SK-N-SH treated with all-trans-retinoic acid at 6 μM for 48 hours (cell line): ENCODE measurements at regions not wholly inside any gene's neighbourhood (a gene's known extent, or its start where the extent isn't known, plus 50 kb on each side); places are given as distances from the start of the nearest gene placed in this dataset.

Experiments used
- ATAC-seq: fragments of 200-7000 bp; cut with Tn5 transposase; 3 replicates; pipeline ENCODE4 v1.9.1; 2020; ENCODE audit warnings: mild to moderate bottlenecking, moderate library complexity
- ARNTL ChIP-seq: fragments of 450-650 bp; formaldehyde crosslinking; IDR thresholded peaks from 2 replicates; pipeline ENCODE4 v1.5.0; 2020; ENCODE audit warnings: low read depth, mild to moderate bottlenecking, moderate library complexity, borderline replicate concordance
- BACH2 ChIP-seq: fragments of 250-450 bp; sonication (Bioruptor Pico); IDR thresholded peaks from 2 replicates; pipeline ENCODE4 v1.9.0; 2021; ENCODE audit warnings: mild to moderate bottlenecking, borderline replicate concordance
- CSDC2 ChIP-seq: fragments of 250-450 bp; sonication (Bioruptor Pico); IDR thresholded peaks from 2 replicates; pipeline ENCODE4 v1.5.0; 2020; ENCODE audit warnings: mild to moderate bottlenecking, moderate library complexity
- GLIS3 ChIP-seq: fragments of 250-450 bp; sonication (Bioruptor Pico); IDR thresholded peaks from 2 replicates; pipeline ENCODE4 v1.5.0; 2020; ENCODE audit warnings: mild to moderate bottlenecking, moderate library complexity
- ISL1 ChIP-seq: fragments of 250-450 bp; sonication (Bioruptor Pico); IDR thresholded peaks from 2 replicates; pipeline ENCODE4 v2.1.2; 2022; ENCODE audit warnings: mild to moderate bottlenecking, moderate library complexity
- OSR1 ChIP-seq: fragments of 250-450 bp; sonication (Bioruptor Pico); IDR thresholded peaks from 2 replicates; pipeline ENCODE4 v1.8.0; 2022; ENCODE audit warnings: moderate library complexity, mild to moderate bottlenecking, inconsistent platforms
- PPARA ChIP-seq: fragments of 250-450 bp; sonication (Bioruptor Pico); IDR thresholded peaks from 2 replicates; pipeline ENCODE4 v1.5.0; 2020; ENCODE audit warnings: mild to moderate bottlenecking, borderline replicate concordance
- RARB ChIP-seq: fragments of 250-450 bp; sonication (Bioruptor Pico); IDR thresholded peaks from 2 replicates; pipeline ENCODE4 v1.8.0; 2021; ENCODE audit warnings: mild to moderate bottlenecking, moderate library complexity
- SNAI2 ChIP-seq: fragments of 250-450 bp; sonication (Bioruptor Pico); IDR thresholded peaks from 2 replicates; pipeline ENCODE4 v1.5.0; 2020; ENCODE audit warnings: mild to moderate bottlenecking, moderate library complexity
- TCF4 ChIP-seq: fragments of 250-450 bp; sonication (Bioruptor Pico); IDR thresholded peaks from 2 replicates; pipeline ENCODE4 v1.8.0; 2021; ENCODE audit warnings: mild to moderate bottlenecking, moderate library complexity, borderline replicate concordance
- TOX ChIP-seq: fragments of 250-450 bp; sonication (Bioruptor Pico); IDR thresholded peaks from 2 replicates; pipeline ENCODE4 v1.8.0; 2021; ENCODE audit warnings: mild to moderate bottlenecking, moderate library complexity, borderline replicate concordance
- ZC3H10 ChIP-seq: fragments of 250-450 bp; sonication (Bioruptor Pico); IDR thresholded peaks from 2 replicates; pipeline ENCODE4 v1.5.1; 2021; ENCODE audit warnings: mild to moderate bottlenecking, moderate library complexity
- ZFP3 ChIP-seq: fragments of 250-450 bp; sonication (Bioruptor Pico); IDR thresholded peaks from 2 replicates; pipeline ENCODE4 v1.5.0; 2020; ENCODE audit warnings: mild to moderate bottlenecking, moderate library complexity
- ZFP30 ChIP-seq: fragments of 450-650 bp; formaldehyde crosslinking; IDR thresholded peaks from 2 replicates; pipeline ENCODE4 v1.5.0; 2022; ENCODE audit warnings: mild to moderate bottlenecking, moderate library complexity
- ZNF565 ChIP-seq: fragments of 450-650 bp; formaldehyde crosslinking; conservative IDR thresholded peaks from 2 replicates; pipeline ENCODE4 v1.5.0; 2020; ENCODE audit warnings: low read depth, mild to moderate bottlenecking, moderate library complexity
- ZNF70 ChIP-seq: fragments of 450-650 bp; formaldehyde crosslinking; IDR thresholded peaks from 2 replicates; pipeline ENCODE4 v1.5.0; 2020; ENCODE audit warnings: mild to moderate bottlenecking, moderate library complexity
- ZNF8 ChIP-seq: fragments of 450-650 bp; formaldehyde crosslinking; IDR thresholded peaks from 2 replicates; pipeline ENCODE4 v1.5.0; 2020; ENCODE audit warnings: mild to moderate bottlenecking, moderate library complexity
- TF ChIP-seq, protein P1 (sequence below): fragments of 250-450 bp; sonication (Bioruptor Pico); IDR thresholded peaks from 2 replicates; pipeline ENCODE4 v1.5.0; 2020; ENCODE audit warnings: mild to moderate bottlenecking, moderate library complexity
- TF ChIP-seq, protein P2 (sequence below): fragments of 250-450 bp; sonication (Bioruptor Pico); IDR thresholded peaks from 2 replicates; pipeline ENCODE4 v1.8.0; 2021; ENCODE audit warnings: low read depth, mild to moderate bottlenecking, moderate library complexity, borderline replicate concordance
- TF ChIP-seq, protein P3 (sequence below): fragments of 250-450 bp; sonication (Bioruptor Pico); IDR thresholded peaks from 2 replicates; pipeline ENCODE4 v1.8.0; 2020; ENCODE audit warnings: mild to moderate bottlenecking, moderate library complexity, borderline replicate concordance
- TF ChIP-seq, protein P4 (sequence below): fragments of 250-450 bp; sonication (Bioruptor Pico); IDR thresholded peaks from 2 replicates; pipeline ENCODE4 v1.5.1; 2021; ENCODE audit warnings: mild to moderate bottlenecking, moderate library complexity
- TF ChIP-seq, protein P5 (sequence below): fragments of 250-450 bp; sonication (Bioruptor Pico); IDR thresholded peaks from 2 replicates; pipeline ENCODE4 v1.5.1; 2020; ENCODE audit warnings: low read depth, mild to moderate bottlenecking, moderate library complexity

DNA sequence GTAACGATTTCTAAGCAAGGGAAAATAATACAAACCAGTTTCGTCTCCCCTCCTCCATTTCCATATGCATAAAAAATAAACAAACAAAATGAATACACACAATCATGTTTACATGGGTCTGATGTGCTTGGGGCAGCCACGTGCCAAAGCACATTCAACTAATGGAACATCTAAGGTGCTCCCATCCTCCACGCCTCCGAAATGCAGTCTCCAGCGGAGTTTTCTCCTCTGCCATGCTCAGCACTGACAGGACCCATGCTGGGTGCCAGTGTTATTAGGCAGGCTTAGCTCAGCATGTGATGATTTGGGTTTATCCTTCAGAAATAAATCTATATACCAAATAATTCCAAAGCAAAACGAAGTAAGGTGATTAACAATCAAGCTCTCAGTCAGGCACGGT is 337.3 kb upstream of the ATP10A start:
- TF ChIP-seq, protein P1, sequence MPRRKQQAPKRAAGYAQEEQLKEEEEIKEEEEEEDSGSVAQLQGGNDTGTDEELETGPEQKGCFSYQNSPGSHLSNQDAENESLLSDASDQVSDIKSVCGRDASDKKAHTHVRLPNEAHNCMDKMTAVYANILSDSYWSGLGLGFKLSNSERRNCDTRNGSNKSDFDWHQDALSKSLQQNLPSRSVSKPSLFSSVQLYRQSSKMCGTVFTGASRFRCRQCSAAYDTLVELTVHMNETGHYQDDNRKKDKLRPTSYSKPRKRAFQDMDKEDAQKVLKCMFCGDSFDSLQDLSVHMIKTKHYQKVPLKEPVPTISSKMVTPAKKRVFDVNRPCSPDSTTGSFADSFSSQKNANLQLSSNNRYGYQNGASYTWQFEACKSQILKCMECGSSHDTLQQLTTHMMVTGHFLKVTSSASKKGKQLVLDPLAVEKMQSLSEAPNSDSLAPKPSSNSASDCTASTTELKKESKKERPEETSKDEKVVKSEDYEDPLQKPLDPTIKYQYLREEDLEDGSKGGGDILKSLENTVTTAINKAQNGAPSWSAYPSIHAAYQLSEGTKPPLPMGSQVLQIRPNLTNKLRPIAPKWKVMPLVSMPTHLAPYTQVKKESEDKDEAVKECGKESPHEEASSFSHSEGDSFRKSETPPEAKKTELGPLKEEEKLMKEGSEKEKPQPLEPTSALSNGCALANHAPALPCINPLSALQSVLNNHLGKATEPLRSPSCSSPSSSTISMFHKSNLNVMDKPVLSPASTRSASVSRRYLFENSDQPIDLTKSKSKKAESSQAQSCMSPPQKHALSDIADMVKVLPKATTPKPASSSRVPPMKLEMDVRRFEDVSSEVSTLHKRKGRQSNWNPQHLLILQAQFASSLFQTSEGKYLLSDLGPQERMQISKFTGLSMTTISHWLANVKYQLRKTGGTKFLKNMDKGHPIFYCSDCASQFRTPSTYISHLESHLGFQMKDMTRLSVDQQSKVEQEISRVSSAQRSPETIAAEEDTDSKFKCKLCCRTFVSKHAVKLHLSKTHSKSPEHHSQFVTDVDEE (CRISPR knock-in tag), result no peak
- TF ChIP-seq CSDC2 (CRISPR knock-in tag) (no peak), GLIS3 (CRISPR knock-in tag) (no peak), ARNTL (CRISPR knock-in tag) (no peak), ZNF565 (CRISPR knock-in tag) (no peak), ZNF70 (CRISPR knock-in tag) (no peak), PPARA (CRISPR knock-in tag) (no peak), ZFP3 (CRISPR knock-in tag) (no peak), SNAI2 (CRISPR knock-in tag) (no peak), OSR1 (no peak), RARB (no peak), ISL1 (CRISPR knock-in tag) (no peak), ZFP30 (CRISPR knock-in tag) (no peak), ZC3H10 (CRISPR knock-in tag) (no peak), BACH2 (no peak), TOX (CRISPR knock-in tag) (no peak)
- TF ChIP-seq, protein P2, sequence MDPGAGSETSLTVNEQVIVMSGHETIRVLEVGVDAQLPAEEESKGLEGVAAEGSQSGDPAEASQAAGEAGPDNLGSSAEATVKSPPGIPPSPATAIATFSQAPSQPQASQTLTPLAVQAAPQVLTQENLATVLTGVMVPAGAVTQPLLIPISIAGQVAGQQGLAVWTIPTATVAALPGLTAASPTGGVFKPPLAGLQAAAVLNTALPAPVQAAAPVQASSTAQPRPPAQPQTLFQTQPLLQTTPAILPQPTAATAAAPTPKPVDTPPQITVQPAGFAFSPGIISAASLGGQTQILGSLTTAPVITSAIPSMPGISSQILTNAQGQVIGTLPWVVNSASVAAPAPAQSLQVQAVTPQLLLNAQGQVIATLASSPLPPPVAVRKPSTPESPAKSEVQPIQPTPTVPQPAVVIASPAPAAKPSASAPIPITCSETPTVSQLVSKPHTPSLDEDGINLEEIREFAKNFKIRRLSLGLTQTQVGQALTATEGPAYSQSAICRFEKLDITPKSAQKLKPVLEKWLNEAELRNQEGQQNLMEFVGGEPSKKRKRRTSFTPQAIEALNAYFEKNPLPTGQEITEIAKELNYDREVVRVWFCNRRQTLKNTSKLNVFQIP, result no peak
- TF ChIP-seq, protein P3, sequence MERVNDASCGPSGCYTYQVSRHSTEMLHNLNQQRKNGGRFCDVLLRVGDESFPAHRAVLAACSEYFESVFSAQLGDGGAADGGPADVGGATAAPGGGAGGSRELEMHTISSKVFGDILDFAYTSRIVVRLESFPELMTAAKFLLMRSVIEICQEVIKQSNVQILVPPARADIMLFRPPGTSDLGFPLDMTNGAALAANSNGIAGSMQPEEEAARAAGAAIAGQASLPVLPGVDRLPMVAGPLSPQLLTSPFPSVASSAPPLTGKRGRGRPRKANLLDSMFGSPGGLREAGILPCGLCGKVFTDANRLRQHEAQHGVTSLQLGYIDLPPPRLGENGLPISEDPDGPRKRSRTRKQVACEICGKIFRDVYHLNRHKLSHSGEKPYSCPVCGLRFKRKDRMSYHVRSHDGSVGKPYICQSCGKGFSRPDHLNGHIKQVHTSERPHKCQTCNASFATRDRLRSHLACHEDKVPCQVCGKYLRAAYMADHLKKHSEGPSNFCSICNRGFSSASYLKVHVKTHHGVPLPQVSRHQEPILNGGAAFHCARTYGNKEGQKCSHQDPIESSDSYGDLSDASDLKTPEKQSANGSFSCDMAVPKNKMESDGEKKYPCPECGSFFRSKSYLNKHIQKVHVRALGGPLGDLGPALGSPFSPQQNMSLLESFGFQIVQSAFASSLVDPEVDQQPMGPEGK (CRISPR knock-in tag), result no peak
- TF ChIP-seq, protein P4, sequence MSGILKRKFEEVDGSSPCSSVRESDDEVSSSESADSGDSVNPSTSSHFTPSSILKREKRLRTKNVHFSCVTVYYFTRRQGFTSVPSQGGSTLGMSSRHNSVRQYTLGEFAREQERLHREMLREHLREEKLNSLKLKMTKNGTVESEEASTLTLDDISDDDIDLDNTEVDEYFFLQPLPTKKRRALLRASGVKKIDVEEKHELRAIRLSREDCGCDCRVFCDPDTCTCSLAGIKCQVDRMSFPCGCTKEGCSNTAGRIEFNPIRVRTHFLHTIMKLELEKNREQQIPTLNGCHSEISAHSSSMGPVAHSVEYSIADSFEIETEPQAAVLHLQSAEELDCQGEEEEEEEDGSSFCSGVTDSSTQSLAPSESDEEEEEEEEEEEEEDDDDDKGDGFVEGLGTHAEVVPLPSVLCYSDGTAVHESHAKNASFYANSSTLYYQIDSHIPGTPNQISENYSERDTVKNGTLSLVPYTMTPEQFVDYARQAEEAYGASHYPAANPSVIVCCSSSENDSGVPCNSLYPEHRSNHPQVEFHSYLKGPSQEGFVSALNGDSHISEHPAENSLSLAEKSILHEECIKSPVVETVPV (CRISPR knock-in tag), result no peak
- TF ChIP-seq, protein P5, sequence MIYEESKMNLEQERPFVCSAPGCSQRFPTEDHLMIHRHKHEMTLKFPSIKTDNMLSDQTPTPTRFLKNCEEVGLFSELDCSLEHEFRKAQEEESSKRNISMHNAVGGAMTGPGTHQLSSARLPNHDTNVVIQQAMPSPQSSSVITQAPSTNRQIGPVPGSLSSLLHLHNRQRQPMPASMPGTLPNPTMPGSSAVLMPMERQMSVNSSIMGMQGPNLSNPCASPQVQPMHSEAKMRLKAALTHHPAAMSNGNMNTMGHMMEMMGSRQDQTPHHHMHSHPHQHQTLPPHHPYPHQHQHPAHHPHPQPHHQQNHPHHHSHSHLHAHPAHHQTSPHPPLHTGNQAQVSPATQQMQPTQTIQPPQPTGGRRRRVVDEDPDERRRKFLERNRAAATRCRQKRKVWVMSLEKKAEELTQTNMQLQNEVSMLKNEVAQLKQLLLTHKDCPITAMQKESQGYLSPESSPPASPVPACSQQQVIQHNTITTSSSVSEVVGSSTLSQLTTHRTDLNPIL (CRISPR knock-in tag), result no peak
- no peak for ATAC-seq

GRCh38 chr15:26197719-26198118 is 334.6 kb upstream of the ATP10A start:
- no peak for TF ChIP-seq ZFP3 (CRISPR knock-in tag)
- no peak for TF ChIP-seq TOX (CRISPR knock-in tag)
- TF ChIP-seq, protein P3 (CRISPR knock-in tag), result no peak
- TF ChIP-seq OSR1, result no peak
- TF ChIP-seq CSDC2 (CRISPR knock-in tag), result no peak
- no peak for TF ChIP-seq ARNTL (CRISPR knock-in tag)
- no peak for TF ChIP-seq ZC3H10 (CRISPR knock-in tag)
- TF ChIP-seq TCF4, result no peak
- TF ChIP-seq ZNF8 (CRISPR knock-in tag), result no peak
- no peak for TF ChIP-seq GLIS3 (CRISPR knock-in tag)
- no peak for ATAC-seq
